Caco-2 (cell line): ENCODE measurements at regions not wholly inside any gene's neighbourhood (a gene's known extent, or its start where the extent isn't known, plus 50 kb on each side); places are given as distances from the start of the nearest gene placed in this dataset.
"Not testable (repeated sequence)": the region's sequence is repeated elsewhere in the genome, so short reads cannot be mapped to it uniquely, and the experiment has no call there.

Experiments used
- BruUV-seq: library from RNA; stranded (reverse); fragments of 400-500 nt; replicated peaks from 2 replicates; lab custom pipeline; 2021; lab: Mats Ljungman, UMichigan
- CTCF ChIA-PET: fragments of 300-600 bp; sonication (Branson Sonifier 250); formaldehyde crosslinking; loops from one replicate; lab custom pipeline; 2022; ENCODE audit warnings: antibody characterized with exemption; lab: Charles Lee
- POLR2A ChIA-PET: fragments of 300-600 bp; sonication (Branson Sonifier 250); formaldehyde crosslinking; loops from one replicate; lab custom pipeline; 2022; ENCODE audit warnings: antibody characterized with exemption; lab: Charles Lee
- DNase-seq, 2 experiments: peaks; one replicate each; pipeline versions ENCODE4 v3.0.0 to v3.0.0-alpha.2; 2020 to 2022
- H3K27me3 ChIP-seq: replicated peaks from 2 replicates; pipeline ENCODE4 v1.6.0; 2011; ENCODE audit warnings: low read length; ENCODE audit not compliant: control insufficient read depth, insufficient read depth
- H3K36me3 ChIP-seq: 2 replicates; pipeline ENCODE4 v1.5.1; 2011; ENCODE audit warnings: low read length; ENCODE audit not compliant: control insufficient read depth, insufficient read depth
- H3K4me1 ChIP-seq: fragments of 250-450 bp; sonication (Bioruptor Pico); 2 replicates; pipeline ENCODE4 v1.5.1; 2020; ENCODE audit warnings: mild to moderate bottlenecking
- H3K4me3 ChIP-seq: 2 replicates; pipeline ENCODE4 v1.5.1; 2011; ENCODE audit warnings: low read depth, mild to moderate bottlenecking, control low read depth, low read length
- H3K9me3 ChIP-seq: fragments of 250-450 bp; sonication (Bioruptor Pico); 2 replicates; pipeline ENCODE4 v1.5.1; 2020; ENCODE audit warnings: mild to moderate bottlenecking, moderate library complexity
- H3K27ac Mint-ChIP-seq: one replicate; pipeline ENCODE4 v1.8.0; 2022; ENCODE audit warnings: mixed read lengths; ENCODE audit not compliant: unreplicated experiment
- H3K27me3 Mint-ChIP-seq: one replicate; pipeline ENCODE4 v1.8.0; 2022; ENCODE audit warnings: mixed read lengths; ENCODE audit not compliant: insufficient read depth, unreplicated experiment
- H3K36me3 Mint-ChIP-seq: one replicate; pipeline ENCODE4 v1.8.0; 2022; ENCODE audit warnings: mild to moderate bottlenecking, mixed read lengths; ENCODE audit not compliant: insufficient read depth, unreplicated experiment
- H3K4me1 Mint-ChIP-seq: one replicate; pipeline ENCODE4 v1.8.0; 2022; ENCODE audit warnings: low read depth, mixed read lengths; ENCODE audit not compliant: unreplicated experiment
- H3K4me3 Mint-ChIP-seq: one replicate; pipeline ENCODE4 v1.8.0; 2022; ENCODE audit warnings: mild to moderate bottlenecking, moderate library complexity, mixed read lengths; ENCODE audit not compliant: unreplicated experiment
- H3K9me3 Mint-ChIP-seq: one replicate; pipeline ENCODE4 v1.8.0; 2022; ENCODE audit warnings: mixed read lengths; ENCODE audit not compliant: unreplicated experiment
- CTCF ChIP-seq, 2 experiments: fragments of 200-600 bp in 1 of 2; IDR thresholded peaks; 1 replicate in 1 of 2; 2 replicates in 1 of 2; pipeline versions ENCODE4 v1.5.1 to v1.8.0; 2011 to 2022; ENCODE audit warnings: antibody characterized with exemption in 1 of 2, control low read depth in 1 of 2, inconsistent platforms in 1 of 2, low read depth in 1 of 2, low read length in 1 of 2, mild to moderate bottlenecking in 1 of 2, moderate library complexity in 1 of 2; ENCODE audit not compliant: insufficient read depth in 1 of 2, severe bottlenecking in 1 of 2, unreplicated experiment in 1 of 2
- intact Hi-C: fragments of 100-400 bp; cut with micrococcal nuclease; formaldehyde crosslinking; loops from one replicate; pipeline ENCODE4 v1.10.0; 2022; ENCODE audit not compliant: unreplicated experiment

- H3K36me3 ChIP-seq, H3K9me3 ChIP-seq, H3K4me1 ChIP-seq, DNase-seq, POLR2A ChIA-PET, H3K9me3 Mint-ChIP-seq, H3K27me3 ChIP-seq, H3K36me3 Mint-ChIP-seq, H3K4me1 Mint-ChIP-seq, CTCF ChIA-PET, BruUV-seq, H3K27ac Mint-ChIP-seq, H3K4me3 Mint-ChIP-seq, H3K4me3 ChIP-seq: not testable (repeated sequence)
- peaks cover 10% of the 10 kb centered on the region for H3K27me3 Mint-ChIP-seq
- intact Hi-C loops = loop anchor here (2.0 kb wide), 1 partner anchor 25 kb away; no protein-coding TSS in a partner anchor
Observed at GRCh38 chr11:3583476-3583875, 58.3 kb downstream of the ART5 start.

GRCh38 chr11:3581389-3581725, 60.4 kb downstream of the ART5 start:
- not testable (repeated sequence) for H3K4me1 Mint-ChIP-seq
- CTCF ChIA-PET = interaction anchor here (0.7 kb wide), 1 partner anchor 105 kb away, joined by 4 read pairs; no protein-coding TSS in a partner anchor

GRCh38 chr11:3580487-3581388, 61.1 kb downstream of the ART5 start:
- H3K27ac Mint-ChIP-seq, H3K27me3 Mint-ChIP-seq, H3K9me3 ChIP-seq, H3K36me3 ChIP-seq, H3K36me3 Mint-ChIP-seq, BruUV-seq, H3K9me3 Mint-ChIP-seq, H3K4me1 Mint-ChIP-seq, H3K4me1 ChIP-seq, H3K27me3 ChIP-seq, POLR2A ChIA-PET: not testable (repeated sequence)
- TF ChIP-seq CTCF (IDR thresholded peaks at IDR 0.05; ENCODE audit: insufficient read depth in 1 of 2, low read depth in 1 of 2, low read length in 1 of 2, severe bottlenecking in 1 of 2, unreplicated experiment in 1 of 2) = peak; percentile 34 to 90
- CTCF ChIA-PET = interaction anchor here (0.6 to 1.0 kb wide), 3 partner anchors 103 to 107 kb away, joined by 3 to 4 read pairs (median 3); no protein-coding TSS in a partner anchor
- peak overlapping the region; percentile 59 for H3K4me3 ChIP-seq
- intact Hi-C loops = loop anchor here (2.0 kb wide), 1 partner anchor 104 kb away; no protein-coding TSS in a partner anchor
- peak; percentile 63 to 90 for DNase-seq
- peak overlapping the region; percentile 77 for H3K4me3 Mint-ChIP-seq

More at GRCh38 chr11:3581389-3581725, 60.4 kb downstream of the ART5 start:
- H3K4me1 ChIP-seq, H3K27me3 ChIP-seq, H3K9me3 ChIP-seq, H3K27ac Mint-ChIP-seq, H3K4me3 ChIP-seq, POLR2A ChIA-PET, H3K36me3 Mint-ChIP-seq, H3K27me3 Mint-ChIP-seq, DNase-seq, H3K36me3 ChIP-seq, BruUV-seq, H3K9me3 Mint-ChIP-seq: not testable (repeated sequence)
- H3K4me3 Mint-ChIP-seq = peak overlapping the region; percentile 77
- intact Hi-C loops = loop anchor here (2.0 kb wide), 1 partner anchor 105 kb away; no protein-coding TSS in a partner anchor

DNA sequence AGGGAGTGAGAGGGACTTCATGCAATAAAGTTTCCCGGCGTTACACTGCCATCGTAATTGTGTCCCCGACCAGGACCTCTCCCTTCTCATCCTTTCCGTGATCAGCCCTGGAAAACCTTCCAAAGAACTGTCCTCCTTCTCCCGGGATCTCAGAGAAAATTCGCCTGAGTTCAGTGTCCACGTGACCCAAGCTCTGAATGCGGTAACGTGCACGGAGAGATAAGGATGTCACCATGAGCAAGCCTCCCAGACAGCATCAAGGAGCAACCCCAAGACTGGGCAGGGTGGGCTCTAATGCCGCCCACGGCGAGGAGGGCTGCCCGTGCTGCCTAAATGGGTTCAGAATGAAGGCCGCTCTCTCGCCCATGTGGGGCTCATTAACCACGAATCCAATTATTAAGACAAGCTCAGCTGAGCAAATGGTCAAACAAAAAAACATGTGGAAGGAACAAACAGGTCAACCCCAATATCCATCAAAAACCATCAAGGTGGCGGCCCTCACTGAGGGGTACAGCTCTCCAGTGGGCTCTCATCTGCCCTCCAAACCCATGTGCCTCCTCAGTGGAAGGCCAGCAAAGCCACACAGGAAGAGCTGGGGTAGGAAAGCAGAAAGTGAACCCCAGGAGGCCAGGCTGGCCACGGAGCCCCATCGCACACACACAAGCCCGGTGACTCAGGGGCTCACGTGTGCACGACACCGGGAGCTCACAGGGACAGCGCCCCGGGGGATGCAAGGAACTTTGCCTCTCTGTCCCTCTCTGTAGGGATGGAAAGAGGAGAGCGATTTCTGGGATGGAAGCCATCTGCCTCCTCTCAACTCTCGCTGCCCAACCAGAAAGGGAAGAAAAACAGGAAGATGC, 62.0 kb downstream of the ART5 start:
- H3K27me3 ChIP-seq, H3K4me1 ChIP-seq, H3K27ac Mint-ChIP-seq, H3K9me3 Mint-ChIP-seq, H3K27me3 Mint-ChIP-seq, H3K36me3 ChIP-seq, POLR2A ChIA-PET, DNase-seq, H3K36me3 Mint-ChIP-seq, H3K9me3 ChIP-seq, H3K4me1 Mint-ChIP-seq: not testable (repeated sequence)
- H3K4me3 ChIP-seq = 0 out of 2 replicates have a peak overlapping the region, but pooled peaks have one; percentile 2
- intact Hi-C loops = loop anchor here (2.0 kb wide), 1 partner anchor 103 kb away; no protein-coding TSS in a partner anchor
- BruUV-seq = TSS peak; percentile 14
- H3K4me3 Mint-ChIP-seq = peak overlapping the region; percentile 77
- CTCF ChIA-PET = interaction anchor here (1.0 kb wide), 1 partner anchor 103 kb away, joined by 3 read pairs; no protein-coding TSS in a partner anchor

GRCh38 chr11:3576066-3576604, 65.7 kb downstream of the ART5 start:
- CTCF ChIA-PET, H3K27ac Mint-ChIP-seq, DNase-seq, H3K27me3 ChIP-seq, POLR2A ChIA-PET, BruUV-seq, intact Hi-C loops, H3K36me3 Mint-ChIP-seq, H3K27me3 Mint-ChIP-seq, H3K4me1 ChIP-seq, H3K9me3 ChIP-seq, H3K4me3 ChIP-seq, H3K4me3 Mint-ChIP-seq, H3K9me3 Mint-ChIP-seq, H3K36me3 ChIP-seq: not testable (repeated sequence)
- peaks cover 17% of the 10 kb centered on the region for H3K4me1 Mint-ChIP-seq
